ENCODE measurements at regions not wholly inside any gene's neighbourhood (a gene's known extent, or its start where the extent isn't known, plus 50 kb on each side); places are given as distances from the start of the nearest gene placed in this dataset.

GRCh38 chr13:21997726-21998125, 326.9 kb downstream of the FGF9 start:
- ATAC-seq (ENCODE audit: low read depth), result no peak
- H3K36me3 Mint-ChIP-seq (ENCODE audit: low read depth), result no peaks in the 10 kb centered on the region
- DNase-seq, result no peak
- intact Hi-C loops (cut with micrococcal nuclease), result no loop called here
- no peak overlapping the region for H3K4me3 Mint-ChIP-seq
- H3K9me3 Mint-ChIP-seq, result no peaks in the 10 kb centered on the region
- H3K4me1 Mint-ChIP-seq, result no peaks in the 10 kb centered on the region
- ChIA-PET CTCF (no interaction called here), POLR2A (no interaction called here)
- H3K27ac Mint-ChIP-seq, result no peak overlapping the region
- H3K27me3 Mint-ChIP-seq, result no peaks in the 10 kb centered on the region
- no peak for TF ChIP-seq CTCF (IDR thresholded peaks at IDR 0.05)

- intact Hi-C loops (cut with micrococcal nuclease), result no loop called here
- no peak for TF ChIP-seq CTCF (IDR thresholded peaks at IDR 0.05)
- no peak for ATAC-seq (ENCODE audit: low read depth)
- Mint-ChIP-seq H3K27me3 (no peaks in the 10 kb centered on the region), H3K4me1 (no peaks in the 10 kb centered on the region), H3K36me3 (ENCODE audit: low read depth) (no peaks in the 10 kb centered on the region), H3K9me3 (no peaks in the 10 kb centered on the region), H3K27ac (no peak overlapping the region), H3K4me3 (no peak overlapping the region)
- no peak for DNase-seq
- CTCF ChIA-PET, result no interaction called here
- POLR2A ChIA-PET, result no interaction called here
Measured at GRCh38 chr13:21998279-21998990, 327.6 kb downstream of the FGF9 start.

- ChIA-PET POLR2A (no interaction called here), CTCF (interaction anchor here (0.6 kb wide), 1 partner anchor 1056 kb away, joined by 3 read pairs; no protein-coding TSS in a partner anchor)
- DNase-seq (no peak), ATAC-seq (ENCODE audit: low read depth) (no peak)
- Mint-ChIP-seq H3K36me3 (ENCODE audit: low read depth) (no peaks in the 10 kb centered on the region), H3K27ac (no peak overlapping the region), H3K4me3 (no peak overlapping the region), H3K4me1 (no peaks in the 10 kb centered on the region), H3K9me3 (no peaks in the 10 kb centered on the region), H3K27me3 (no peaks in the 10 kb centered on the region)
- intact Hi-C loops (cut with micrococcal nuclease), result no loop called here
- no peak for TF ChIP-seq CTCF (IDR thresholded peaks at IDR 0.05)
Measured at GRCh38 chr13:21999666-22000065, 328.8 kb downstream of the FGF9 start.

GRCh38 chr13:22000191-22000590, 329.3 kb downstream of the FGF9 start:
- no peak for TF ChIP-seq CTCF (IDR thresholded peaks at IDR 0.05)
- no peaks in the 10 kb centered on the region for H3K9me3 Mint-ChIP-seq
- ChIA-PET CTCF (interaction anchor here (0.6 kb wide), 1 partner anchor 1056 kb away, joined by 3 read pairs; no protein-coding TSS in a partner anchor), POLR2A (no interaction called here)
- DNase-seq (no peak), ATAC-seq (ENCODE audit: low read depth) (no peak)
- no peaks in the 10 kb centered on the region for H3K4me1 Mint-ChIP-seq
- H3K4me3 Mint-ChIP-seq, result no peak overlapping the region
- no peaks in the 10 kb centered on the region for H3K27me3 Mint-ChIP-seq
- H3K27ac Mint-ChIP-seq, result no peak overlapping the region
- intact Hi-C loops (cut with micrococcal nuclease), result no loop called here
- H3K36me3 Mint-ChIP-seq (ENCODE audit: low read depth), result no peaks in the 10 kb centered on the region

GRCh38 chr13:22001336-22001735, 330.5 kb downstream of the FGF9 start:
- Mint-ChIP-seq H3K4me3 (no peak overlapping the region), H3K4me1 (no peaks in the 10 kb centered on the region), H3K9me3 (no peaks in the 10 kb centered on the region), H3K27ac (no peak overlapping the region), H3K36me3 (ENCODE audit: low read depth) (no peaks in the 10 kb centered on the region), H3K27me3 (no peaks in the 10 kb centered on the region)
- intact Hi-C loops (cut with micrococcal nuclease), result no loop called here
- no peak for DNase-seq
- POLR2A ChIA-PET, result no interaction called here
- no peak for TF ChIP-seq CTCF (IDR thresholded peaks at IDR 0.05)
- CTCF ChIA-PET, result no interaction called here
- no peak for ATAC-seq (ENCODE audit: low read depth)
